Prostate gland (tissue), 2 donors: ENCODE measurements at regions not wholly inside any gene's neighbourhood (a gene's known extent, or its start where the extent isn't known, plus 50 kb on each side); places are given as distances from the start of the nearest gene placed in this dataset.

ENCODE experiments used
- POLR2A ChIP-seq: fragments of 450-650 bp; IDR thresholded peaks from one replicate; pipeline ENCODE4 v1.6.1; 2016; ENCODE audit warnings: antibody characterized with exemption, mild to moderate bottlenecking
- TF ChIP-seq, protein P1 (sequence below), 4 experiments: fragments of 200-600 bp in 2 of 4; fragments of 450-650 bp in 2 of 4; sonication (generic) in 2 of 4; IDR thresholded peaks; 1 replicate in 3 of 4; 2 replicates in 1 of 4; pipeline ENCODE4 v1.5.1; 2016 to 2019; ENCODE audit warnings: antibody characterized with exemption in 4 of 4, mild to moderate bottlenecking in 2 of 4, moderate library complexity in 2 of 4

GRCh38 chrX:63530654-63531053, 179.5 kb upstream of the SPIN4 start:
- TF ChIP-seq, protein P1, sequence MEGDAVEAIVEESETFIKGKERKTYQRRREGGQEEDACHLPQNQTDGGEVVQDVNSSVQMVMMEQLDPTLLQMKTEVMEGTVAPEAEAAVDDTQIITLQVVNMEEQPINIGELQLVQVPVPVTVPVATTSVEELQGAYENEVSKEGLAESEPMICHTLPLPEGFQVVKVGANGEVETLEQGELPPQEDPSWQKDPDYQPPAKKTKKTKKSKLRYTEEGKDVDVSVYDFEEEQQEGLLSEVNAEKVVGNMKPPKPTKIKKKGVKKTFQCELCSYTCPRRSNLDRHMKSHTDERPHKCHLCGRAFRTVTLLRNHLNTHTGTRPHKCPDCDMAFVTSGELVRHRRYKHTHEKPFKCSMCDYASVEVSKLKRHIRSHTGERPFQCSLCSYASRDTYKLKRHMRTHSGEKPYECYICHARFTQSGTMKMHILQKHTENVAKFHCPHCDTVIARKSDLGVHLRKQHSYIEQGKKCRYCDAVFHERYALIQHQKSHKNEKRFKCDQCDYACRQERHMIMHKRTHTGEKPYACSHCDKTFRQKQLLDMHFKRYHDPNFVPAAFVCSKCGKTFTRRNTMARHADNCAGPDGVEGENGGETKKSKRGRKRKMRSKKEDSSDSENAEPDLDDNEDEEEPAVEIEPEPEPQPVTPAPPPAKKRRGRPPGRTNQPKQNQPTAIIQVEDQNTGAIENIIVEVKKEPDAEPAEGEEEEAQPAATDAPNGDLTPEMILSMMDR (IDR thresholded peaks at IDR 0.05) = no peak
- no peak for TF ChIP-seq POLR2A
